Astrocyte (in vitro differentiated cells and primary cell): ENCODE measurements at regions not wholly inside any gene's neighbourhood (a gene's known extent, or its start where the extent isn't known, plus 50 kb on each side); places are given as distances from the start of the nearest gene placed in this dataset.

Experiments used
- DNase-seq: peaks from one replicate; pipeline ENCODE4 v3.0.0-alpha.2; 2010; ENCODE audit warnings: low read depth
- FAIRE-seq: peaks from 2 replicates; lab custom pipeline; 2011; peaks lifted over from hg19 to GRCh38; lab: Jason Lieb, UNC
- H2AFZ ChIP-seq: 2 replicates; pipeline ENCODE4 v1.6.0; 2012; ENCODE audit warnings: low read depth, low read length, inconsistent platforms
- H3K27ac ChIP-seq: 2 replicates; pipeline ENCODE4 v1.5.1; 2011; ENCODE audit warnings: low read depth, low read length, inconsistent platforms
- H3K27me3 ChIP-seq: 2 replicates; pipeline ENCODE4 v1.6.0; 2011; ENCODE audit warnings: low read length, inconsistent platforms; ENCODE audit not compliant: insufficient read depth
- H3K36me3 ChIP-seq: 2 replicates; pipeline ENCODE4 v1.5.1; 2011; ENCODE audit warnings: low read length, inconsistent platforms; ENCODE audit not compliant: insufficient read depth
- H3K4me1 ChIP-seq: 2 replicates; pipeline ENCODE4 v1.5.1; 2011; ENCODE audit warnings: low read length, inconsistent platforms; ENCODE audit not compliant: insufficient read depth
- H3K4me2 ChIP-seq: 2 replicates; pipeline ENCODE4 v1.6.0; 2012; ENCODE audit warnings: low read length, inconsistent platforms
- H3K4me3 ChIP-seq: 2 replicates; pipeline ENCODE4 v1.5.1; 2011; ENCODE audit warnings: low read depth, mild to moderate bottlenecking, low read length, inconsistent platforms; ENCODE audit not compliant: insufficient read depth
- H3K79me2 ChIP-seq: 2 replicates; pipeline ENCODE4 v1.6.0; 2012; ENCODE audit warnings: mild to moderate bottlenecking, low read length, inconsistent platforms; ENCODE audit not compliant: insufficient read depth
- H3K9ac ChIP-seq: 2 replicates; pipeline ENCODE4 v1.6.0; 2012; ENCODE audit warnings: mild to moderate bottlenecking, low read length, inconsistent platforms
- H3K9me3 ChIP-seq: 2 replicates; pipeline ENCODE4 v1.5.1; 2012; ENCODE audit warnings: low read depth, mild to moderate bottlenecking, low read length, inconsistent platforms; ENCODE audit not compliant: insufficient read depth
- H4K20me1 ChIP-seq: 2 replicates; pipeline ENCODE4 v1.6.0; 2012; ENCODE audit warnings: low read length, inconsistent platforms; ENCODE audit not compliant: insufficient read depth
- H3K27ac Mint-ChIP-seq: one replicate; pipeline ENCODE4 v1.8.0; 2021; ENCODE audit warnings: mild to moderate bottlenecking, mixed read lengths; ENCODE audit not compliant: unreplicated experiment
- H3K27me3 Mint-ChIP-seq: one replicate; pipeline ENCODE4 v1.8.0; 2021; ENCODE audit warnings: low read depth, mixed read lengths; ENCODE audit not compliant: unreplicated experiment
- H3K36me3 Mint-ChIP-seq: one replicate; pipeline ENCODE4 v1.8.0; 2021; ENCODE audit warnings: low read depth, mixed read lengths; ENCODE audit not compliant: unreplicated experiment
- H3K4me1 Mint-ChIP-seq: one replicate; pipeline ENCODE4 v1.8.0; 2021; ENCODE audit warnings: low read depth, mixed read lengths; ENCODE audit not compliant: unreplicated experiment
- H3K4me3 Mint-ChIP-seq: one replicate; pipeline ENCODE4 v1.8.0; 2021; ENCODE audit warnings: mild to moderate bottlenecking, moderate library complexity, mixed read lengths; ENCODE audit not compliant: unreplicated experiment
- H3K9me3 Mint-ChIP-seq: one replicate; pipeline ENCODE4 v1.8.0; 2021; ENCODE audit warnings: mild to moderate bottlenecking, mixed read lengths; ENCODE audit not compliant: unreplicated experiment
- EZH2 ChIP-seq: IDR thresholded peaks from 2 replicates; pipeline ENCODE4 v1.6.1; 2012; ENCODE audit warnings: mild to moderate bottlenecking, low read length, inconsistent platforms; ENCODE audit not compliant: insufficient read depth
- TF ChIP-seq, protein P1 (sequence below): IDR thresholded peaks from 2 replicates; pipeline ENCODE4 v1.5.1; 2011; ENCODE audit warnings: low read depth, mild to moderate bottlenecking, inconsistent platforms, low read length, moderate library complexity; ENCODE audit not compliant: insufficient read depth

DNA sequence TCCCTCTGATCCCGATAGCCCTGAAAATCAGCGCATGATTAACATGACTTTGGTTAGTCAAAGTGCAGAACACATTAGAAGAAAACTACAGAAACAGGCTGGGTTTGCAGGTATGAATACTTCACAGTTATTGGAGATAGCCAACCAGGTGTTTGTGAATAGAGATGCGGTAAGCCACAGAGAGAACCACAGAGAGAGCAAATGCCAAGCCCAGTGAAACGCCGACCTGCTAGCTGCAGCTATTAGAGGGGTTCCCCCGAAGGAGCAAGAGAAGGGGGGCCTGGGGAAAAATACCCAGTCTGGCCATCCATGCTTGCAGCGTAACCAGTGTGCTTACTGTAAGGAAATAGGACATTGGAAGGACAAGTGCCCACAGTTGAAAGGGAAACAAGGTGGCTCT lies 523.9 kb upstream of the CNTN3 start:
- no peaks in the 10 kb centered on the region for H3K27me3 ChIP-seq
- H2AFZ ChIP-seq = no peak overlapping the region
- DNase-seq (no peak), FAIRE-seq (no peak)
- H3K4me2 ChIP-seq = no peak overlapping the region
- no peaks in the 10 kb centered on the region for H4K20me1 ChIP-seq
- H3K27ac Mint-ChIP-seq = no peak overlapping the region
- H3K27ac ChIP-seq = no peak overlapping the region
- TF ChIP-seq, protein P1, sequence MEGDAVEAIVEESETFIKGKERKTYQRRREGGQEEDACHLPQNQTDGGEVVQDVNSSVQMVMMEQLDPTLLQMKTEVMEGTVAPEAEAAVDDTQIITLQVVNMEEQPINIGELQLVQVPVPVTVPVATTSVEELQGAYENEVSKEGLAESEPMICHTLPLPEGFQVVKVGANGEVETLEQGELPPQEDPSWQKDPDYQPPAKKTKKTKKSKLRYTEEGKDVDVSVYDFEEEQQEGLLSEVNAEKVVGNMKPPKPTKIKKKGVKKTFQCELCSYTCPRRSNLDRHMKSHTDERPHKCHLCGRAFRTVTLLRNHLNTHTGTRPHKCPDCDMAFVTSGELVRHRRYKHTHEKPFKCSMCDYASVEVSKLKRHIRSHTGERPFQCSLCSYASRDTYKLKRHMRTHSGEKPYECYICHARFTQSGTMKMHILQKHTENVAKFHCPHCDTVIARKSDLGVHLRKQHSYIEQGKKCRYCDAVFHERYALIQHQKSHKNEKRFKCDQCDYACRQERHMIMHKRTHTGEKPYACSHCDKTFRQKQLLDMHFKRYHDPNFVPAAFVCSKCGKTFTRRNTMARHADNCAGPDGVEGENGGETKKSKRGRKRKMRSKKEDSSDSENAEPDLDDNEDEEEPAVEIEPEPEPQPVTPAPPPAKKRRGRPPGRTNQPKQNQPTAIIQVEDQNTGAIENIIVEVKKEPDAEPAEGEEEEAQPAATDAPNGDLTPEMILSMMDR = no peak
- no peak for TF ChIP-seq EZH2
- no peaks in the 10 kb centered on the region for H3K4me1 ChIP-seq
- no peaks in the 10 kb centered on the region for H3K79me2 ChIP-seq
- no peaks in the 10 kb centered on the region for H3K9me3 Mint-ChIP-seq
- H3K36me3 ChIP-seq = no peaks in the 10 kb centered on the region
- no peaks in the 10 kb centered on the region for H3K27me3 Mint-ChIP-seq
- H3K9ac ChIP-seq = no peak overlapping the region
- H3K4me1 Mint-ChIP-seq = no peaks in the 10 kb centered on the region
- H3K4me3 ChIP-seq = no peak overlapping the region
- H3K4me3 Mint-ChIP-seq = no peak overlapping the region
- no peaks in the 10 kb centered on the region for H3K36me3 Mint-ChIP-seq
- no peaks in the 10 kb centered on the region for H3K9me3 ChIP-seq

DNA sequence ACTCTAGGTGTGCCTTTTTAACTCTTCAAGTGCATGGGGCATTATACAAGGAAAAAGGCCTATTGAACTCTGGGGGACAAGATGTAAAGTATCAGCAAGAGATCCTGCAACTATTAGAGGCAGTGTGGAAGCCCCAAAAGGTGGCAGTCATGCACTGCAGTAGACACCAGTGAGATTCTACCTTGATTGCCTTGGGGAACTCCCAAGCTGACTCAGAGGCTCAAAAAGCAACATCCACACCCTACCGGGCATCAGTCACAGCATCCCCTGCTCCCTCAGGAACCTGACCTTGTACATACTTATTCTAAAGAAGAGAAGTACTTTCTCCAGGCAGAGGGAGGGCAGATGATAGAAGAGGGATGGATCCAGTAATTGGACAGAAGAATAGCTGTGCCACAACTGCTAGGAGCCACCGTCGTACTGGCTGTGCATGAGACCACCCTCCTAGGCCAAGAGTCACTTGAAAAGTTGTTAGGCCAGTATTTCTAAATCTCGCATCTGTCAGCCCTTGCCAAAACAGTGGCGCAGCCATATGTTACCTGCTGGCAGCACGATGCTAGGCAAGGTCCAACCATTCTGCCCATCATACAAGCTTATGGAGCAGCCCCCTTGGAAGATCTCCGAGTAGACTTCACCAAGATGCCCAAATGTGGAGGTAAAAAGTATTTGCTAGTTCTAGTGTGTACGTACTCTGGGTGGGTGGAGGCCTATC lies 523.1 kb upstream of the FRG2C start:
- TF ChIP-seq EZH2 = no peak
- TF ChIP-seq, protein P1 = no peak
- H3K27me3 ChIP-seq = no peaks in the 10 kb centered on the region
- Mint-ChIP-seq H3K27ac (no peak overlapping the region), H3K9me3 (no peaks in the 10 kb centered on the region), H3K4me3 (no peak overlapping the region), H3K36me3 (no peaks in the 10 kb centered on the region), H3K4me1 (no peaks in the 10 kb centered on the region), H3K27me3 (no peaks in the 10 kb centered on the region)
- no peak overlapping the region for H3K4me2 ChIP-seq
- no peaks in the 10 kb centered on the region for H3K4me1 ChIP-seq
- no peaks in the 10 kb centered on the region for H4K20me1 ChIP-seq
- no peak overlapping the region for H3K27ac ChIP-seq
- H2AFZ ChIP-seq = no peak overlapping the region
- H3K9ac ChIP-seq = no peak overlapping the region
- H3K9me3 ChIP-seq = no peaks in the 10 kb centered on the region
- H3K4me3 ChIP-seq = no peak overlapping the region
- no peaks in the 10 kb centered on the region for H3K79me2 ChIP-seq
- DNase-seq (no peak), FAIRE-seq (no peak)
- no peaks in the 10 kb centered on the region for H3K36me3 ChIP-seq

DNA sequence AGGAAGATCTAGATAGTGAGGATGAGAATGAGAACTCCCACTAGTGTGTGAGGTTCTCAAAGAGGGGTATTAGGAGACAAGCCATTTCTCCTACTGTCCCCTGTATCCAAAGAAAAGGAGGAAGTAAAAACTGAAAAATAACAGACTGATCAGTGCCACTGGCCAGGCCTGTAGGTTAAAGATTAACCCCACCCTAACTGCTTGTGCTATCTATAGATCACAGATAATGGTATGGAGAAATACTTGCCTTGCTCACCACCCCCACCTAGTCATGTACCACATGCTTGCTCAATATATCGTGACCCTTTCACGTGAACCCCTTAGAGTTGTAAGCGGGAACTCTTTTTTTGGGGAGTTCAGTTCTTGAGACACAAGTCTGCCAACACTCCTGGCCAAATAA lies 519.7 kb upstream of the FRG2C start:
- Histone ChIP-seq H3K79me2 (no peaks in the 10 kb centered on the region), H3K9ac (no peak overlapping the region), H3K9me3 (no peaks in the 10 kb centered on the region), H3K4me2 (no peak overlapping the region), H3K4me3 (no peak overlapping the region), H4K20me1 (no peaks in the 10 kb centered on the region), H3K4me1 (no peaks in the 10 kb centered on the region), H2AFZ (no peak overlapping the region), H3K27me3 (no peaks in the 10 kb centered on the region), H3K36me3 (no peaks in the 10 kb centered on the region), H3K27ac (no peak overlapping the region)
- TF ChIP-seq, protein P1 = no peak
- no peak for TF ChIP-seq EZH2
- Mint-ChIP-seq H3K36me3 (no peaks in the 10 kb centered on the region), H3K4me1 (no peaks in the 10 kb centered on the region), H3K27ac (no peak overlapping the region), H3K9me3 (no peaks in the 10 kb centered on the region), H3K27me3 (no peaks in the 10 kb centered on the region), H3K4me3 (no peak overlapping the region)
- FAIRE-seq = no peak
- DNase-seq = no peak
